Activated T-helper 1 cell treated with anti-CD3 and anti-CD28 coated beads, Interleukin-2, amount 50 U/mL, for 16 hours (primary cell): ENCODE measurements at regions not wholly inside any gene's neighbourhood (a gene's known extent, or its start where the extent isn't known, plus 50 kb on each side); places are given as distances from the start of the nearest gene placed in this dataset.
A peak's percentile ranks its signal among the peaks of the same experiment; 100 is the strongest.
"Not testable (repeated sequence)": the region's sequence is repeated elsewhere in the genome, so short reads cannot be mapped to it uniquely, and the experiment has no call there.

Source experiments
- DNase-seq, 2 donors: peaks; one replicate each; pipeline ENCODE4 v3.0.0-alpha.2; 2020; ENCODE audit warnings: low read depth in 1 of 2, low spot score in 1 of 2

DNA sequence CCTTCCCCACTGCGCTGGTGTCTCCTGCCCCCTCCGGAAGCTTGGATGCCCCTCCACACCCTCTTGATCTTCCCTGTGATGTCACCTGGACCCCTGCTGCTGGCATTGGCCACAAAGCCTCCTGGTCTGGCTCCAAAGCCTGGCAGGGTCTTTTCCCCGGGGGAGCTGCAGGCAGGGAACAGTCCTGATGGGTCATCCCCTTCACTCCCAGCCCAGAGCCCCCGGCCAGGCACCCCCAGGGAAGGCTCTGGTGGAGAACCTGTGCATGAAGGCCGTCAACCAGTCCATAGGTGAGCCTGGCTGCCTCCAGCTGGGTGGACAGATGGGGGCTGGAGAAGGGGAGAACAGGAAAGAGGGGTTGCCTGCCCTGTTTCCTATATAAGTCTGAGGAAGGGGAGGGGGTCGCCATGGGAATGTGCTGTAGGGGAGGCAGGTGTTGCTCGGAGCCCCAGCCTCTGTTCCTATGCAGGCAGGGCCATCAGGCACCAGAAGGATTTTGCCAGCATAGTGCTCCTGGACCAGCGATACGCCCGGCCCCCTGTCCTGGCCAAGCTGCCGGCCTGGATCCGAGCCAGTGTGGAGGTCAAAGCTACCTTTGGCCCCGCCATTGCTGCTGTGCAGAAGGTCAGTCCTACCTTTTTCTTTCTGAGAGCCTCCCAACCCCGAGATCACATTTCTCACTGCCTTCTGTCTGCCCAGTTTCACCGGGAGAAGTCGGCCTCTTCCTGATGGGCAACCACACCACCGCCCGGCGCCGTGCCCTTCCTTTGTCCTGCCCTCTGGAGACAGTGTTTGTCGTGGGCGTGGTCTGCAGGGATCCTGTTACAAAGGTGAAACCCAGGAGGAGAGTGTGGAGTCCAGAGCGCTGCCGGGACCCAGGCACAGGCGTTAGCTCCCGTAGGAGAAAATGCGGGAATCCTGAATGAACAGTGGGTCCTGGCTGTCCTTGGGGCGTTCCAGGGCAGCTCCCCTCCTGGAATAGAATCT, 104.5 kb upstream of the PZP start:
- DNase-seq = not testable (repeated sequence)

DNA sequence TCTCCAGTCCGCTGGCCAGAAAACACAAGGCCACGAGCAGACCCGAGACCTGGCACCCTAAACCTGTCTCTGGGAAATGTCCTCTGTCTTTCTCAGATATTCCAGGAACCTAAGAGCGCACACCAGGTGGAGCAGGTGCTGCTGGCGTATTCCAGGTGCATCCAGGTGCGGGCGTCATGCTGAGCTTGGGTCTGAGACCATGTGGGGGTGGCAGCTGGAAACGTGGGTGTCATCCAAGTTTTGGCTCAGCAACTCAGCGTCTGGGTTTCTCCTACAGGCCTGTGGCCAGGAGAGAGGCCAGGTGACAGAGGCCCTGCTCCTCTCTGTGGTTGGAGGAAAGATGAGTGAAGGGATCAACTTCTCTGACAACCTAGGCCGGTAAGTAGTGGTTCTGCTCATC, 103.3 kb upstream of the PZP start:
- DNase-seq = not testable (repeated sequence)

DNA sequence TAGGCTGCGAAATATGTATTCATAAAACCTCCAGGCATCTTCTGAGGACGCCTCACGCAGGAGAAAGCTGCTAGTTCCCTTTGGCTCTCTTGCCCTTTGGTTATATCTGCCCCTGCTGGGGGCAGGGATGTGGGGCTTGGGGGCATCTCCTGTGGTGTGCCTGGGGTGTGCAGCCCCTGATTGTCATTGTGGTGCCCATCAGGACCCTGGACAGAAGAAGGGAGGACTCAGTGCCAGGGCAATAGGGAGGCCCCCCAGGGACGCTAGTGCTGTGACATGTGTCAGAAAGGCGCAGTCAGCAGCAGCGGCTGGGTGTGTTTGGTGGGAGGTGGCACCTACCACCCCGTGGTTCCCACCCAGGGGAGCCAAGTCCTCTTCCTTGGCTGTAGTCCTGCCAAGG, 102.5 kb upstream of the PZP start:
- DNase-seq = not testable (repeated sequence)

DNA sequence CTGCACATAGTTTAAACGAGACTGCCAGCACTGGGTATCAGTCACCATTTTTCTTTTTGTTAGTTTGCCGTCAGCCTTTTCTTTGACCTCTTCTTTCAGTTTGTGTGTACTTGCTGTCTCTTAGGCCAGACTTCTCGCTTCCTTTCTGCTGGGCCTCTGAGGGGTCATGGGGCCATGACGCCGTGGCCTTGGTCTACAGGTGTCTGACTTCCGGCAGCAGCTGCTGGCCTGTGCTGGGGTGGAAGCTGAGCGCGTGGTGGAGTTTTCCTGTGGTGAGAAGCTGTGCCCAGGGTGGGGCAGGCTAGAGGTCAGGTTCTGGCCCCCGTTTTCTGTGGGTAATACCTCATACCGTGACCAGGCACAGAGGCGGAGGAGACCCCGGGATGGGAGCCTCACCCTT, 101.6 kb upstream of the PZP start:
- not testable (repeated sequence) for DNase-seq

- not testable (repeated sequence) for DNase-seq
Measured at GRCh38 chr12:9308745-9309144, 100.5 kb upstream of the PZP start.

DNA sequence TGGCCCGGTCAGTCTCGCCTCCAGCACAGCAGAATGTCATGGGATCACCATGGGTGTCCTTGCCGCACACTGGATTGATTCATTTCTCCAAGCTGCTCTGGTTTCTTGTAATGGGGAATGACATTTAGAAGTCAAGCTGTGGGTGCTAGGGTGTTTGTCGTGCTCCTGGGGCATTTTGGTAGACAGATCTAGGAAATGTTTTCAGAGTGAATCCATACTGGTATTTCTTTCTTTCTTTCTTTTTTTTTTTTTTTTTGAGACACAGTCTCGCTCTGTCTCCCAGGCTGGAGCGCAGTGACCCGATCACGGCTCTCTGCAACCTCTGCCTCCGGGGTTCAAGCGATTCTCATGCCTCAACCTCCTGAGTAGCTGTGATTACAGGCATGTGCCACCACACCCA, 100.0 kb upstream of the PZP start:
- DNase-seq = not testable (repeated sequence)

DNA sequence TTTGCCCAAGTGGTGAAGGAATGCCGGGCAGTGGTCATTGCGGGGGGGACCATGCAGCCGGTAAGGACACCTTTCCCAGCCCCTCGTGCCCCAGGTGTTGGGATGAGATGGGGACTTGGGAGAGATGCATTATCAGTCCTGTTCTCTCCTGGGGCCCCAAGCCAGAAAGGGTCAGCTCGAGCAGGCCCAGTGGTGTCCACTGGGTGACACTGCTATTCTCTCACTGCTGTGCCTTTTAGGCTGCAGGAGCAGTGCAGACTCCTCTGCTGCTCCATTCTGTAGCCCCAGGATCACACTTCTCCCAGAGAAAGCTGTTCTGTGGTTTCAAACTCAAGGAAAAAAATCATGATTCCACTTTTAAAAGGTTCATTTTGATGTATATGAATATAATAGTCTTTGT, 99.1 kb upstream of the PZP start:
- not testable (repeated sequence) for DNase-seq

GRCh38 chr12:9306004-9306403, 97.8 kb upstream of the PZP start:
- not testable (repeated sequence) for DNase-seq

- not testable (repeated sequence) for DNase-seq
Measured at GRCh38 chr12:9304540-9304939, 96.3 kb upstream of the PZP start.

GRCh38 chr12:9295872-9296271, 87.7 kb upstream of the PZP start:
- DNase-seq = not testable (repeated sequence)

- not testable (repeated sequence) for DNase-seq
Measured at GRCh38 chr12:9294072-9294620, 86.0 kb upstream of the PZP start.

DNA sequence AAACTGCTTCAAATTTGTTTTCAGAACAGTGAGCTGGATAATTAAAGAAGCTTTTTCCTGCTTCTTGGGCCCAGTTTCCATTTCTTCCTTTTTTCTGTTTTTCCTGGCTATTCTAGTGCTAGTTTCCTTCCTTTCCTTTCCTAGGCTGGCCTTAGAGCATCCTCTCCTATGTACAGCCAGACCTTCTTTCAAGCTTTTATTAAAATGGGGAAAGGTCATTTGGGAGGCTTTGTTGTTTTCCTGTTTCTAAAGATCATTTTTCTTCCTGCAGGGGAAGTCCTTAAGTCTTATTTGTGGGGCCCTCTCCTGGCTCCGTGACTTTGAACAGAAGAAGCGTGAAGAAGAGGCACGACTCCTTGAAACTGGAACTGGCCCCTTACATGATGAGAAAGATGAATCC, 85.2 kb upstream of the PZP start:
- not testable (repeated sequence) for DNase-seq

DNA sequence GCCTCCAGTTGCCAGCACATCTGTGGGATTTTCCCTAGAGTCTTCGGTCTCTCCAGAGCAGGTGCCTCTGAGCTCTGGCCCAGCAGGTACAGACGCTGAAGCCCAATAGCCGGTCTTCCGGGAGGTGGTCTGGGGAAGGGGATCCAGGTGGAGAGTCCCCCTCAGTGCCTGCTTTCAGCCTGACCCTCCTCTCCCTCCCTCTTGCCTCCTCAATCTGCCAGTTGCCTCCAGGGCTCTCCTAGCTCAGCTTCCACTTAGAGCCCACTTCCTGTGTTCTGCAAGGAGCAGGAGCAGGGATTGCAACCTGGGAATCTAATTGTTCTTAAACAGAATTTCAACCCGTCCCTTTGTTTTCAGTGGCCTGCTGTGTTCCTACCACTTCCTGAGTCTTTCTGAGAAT, 81.8 kb upstream of the PZP start:
- DNase-seq = not testable (repeated sequence)

DNA sequence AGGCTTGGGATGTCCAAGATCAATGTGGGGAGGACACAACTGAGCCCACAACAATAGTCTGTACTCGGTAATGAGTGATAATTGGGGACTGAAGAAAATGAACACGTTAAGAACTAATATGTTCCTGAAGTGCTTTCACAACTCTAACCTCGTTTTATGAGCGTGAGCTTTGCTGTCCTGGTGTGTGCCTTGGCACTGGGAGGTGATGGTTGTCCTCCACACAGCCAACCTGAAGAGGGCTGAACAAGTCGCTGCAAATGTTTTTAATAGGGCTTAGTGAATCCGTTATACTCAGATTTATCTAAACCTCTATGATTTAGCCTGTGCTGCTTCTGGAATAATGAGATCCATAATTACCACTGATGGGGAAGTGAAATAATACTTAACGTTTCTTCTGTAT, 76.5 kb upstream of the PZP start:
- not testable (repeated sequence) for DNase-seq

DNA sequence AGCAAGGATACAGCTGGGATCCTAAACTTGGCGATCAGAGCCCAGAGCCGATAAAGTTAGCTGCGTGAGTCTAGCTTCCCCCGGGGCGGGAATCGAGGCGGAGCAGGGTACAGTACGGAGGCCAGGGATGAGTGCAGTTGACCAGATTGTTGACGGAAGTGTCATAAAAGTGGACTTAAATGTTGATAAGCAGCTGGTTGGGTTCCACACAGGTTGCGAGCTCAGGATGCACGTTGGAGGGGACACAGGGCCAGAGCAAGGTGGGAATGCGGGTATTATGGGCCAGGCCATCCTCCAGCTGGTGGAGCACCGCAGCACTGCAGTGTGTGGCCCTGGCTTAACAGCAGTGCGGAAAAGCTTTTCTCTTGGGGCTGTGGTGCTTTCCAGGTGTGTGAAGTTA, 76.0 kb upstream of the PZP start:
- DNase-seq = not testable (repeated sequence)

DNA sequence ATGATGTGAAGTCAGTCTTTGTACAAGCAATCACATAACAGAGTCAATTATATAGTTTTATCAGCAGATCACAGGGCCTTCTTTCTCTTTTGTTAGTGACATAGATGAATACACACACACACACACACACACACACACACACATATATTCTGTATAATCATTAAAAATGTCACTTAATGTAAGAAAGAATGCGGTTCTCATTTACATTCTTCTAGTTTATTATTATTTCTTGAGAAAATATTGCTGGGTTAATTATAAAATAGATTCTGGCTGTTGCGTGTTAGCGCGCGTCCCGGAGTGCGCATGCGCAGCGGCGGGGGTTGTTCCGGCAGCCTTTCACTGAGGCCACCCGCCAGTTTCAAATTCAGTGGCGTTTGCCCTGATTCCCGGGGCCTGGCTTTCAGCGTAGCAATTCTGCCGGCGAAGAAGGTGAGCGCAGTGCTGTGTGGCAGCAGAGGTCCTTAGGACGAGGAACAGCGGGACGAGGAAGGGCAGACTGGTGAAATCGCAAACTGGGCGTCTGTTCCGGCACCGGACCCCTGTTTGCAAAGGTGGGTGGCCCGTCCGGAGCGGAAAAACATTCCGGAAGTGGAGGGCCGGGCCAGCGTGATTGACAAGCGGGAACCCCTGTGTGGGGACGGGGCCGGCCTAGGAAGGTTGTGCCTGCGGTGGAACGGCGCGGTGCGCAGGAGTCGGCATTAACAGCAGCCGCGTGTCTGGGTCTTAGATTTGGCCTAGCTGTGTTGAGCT, 75.3 kb upstream of the PZP start:
- peak; percentile 61 to 77 for DNase-seq

GRCh38 chr12:9276990-9277389, 68.8 kb upstream of the PZP start:
- no peak for DNase-seq

GRCh38 chr12:9273276-9273675, 65.1 kb upstream of the PZP start:
- no peak for DNase-seq

- DNase-seq = no peak
Measured at GRCh38 chr12:9271875-9272274, 63.7 kb upstream of the PZP start.

- no peak for DNase-seq
Measured at GRCh38 chr12:9264546-9264945, 56.4 kb upstream of the PZP start.

DNA sequence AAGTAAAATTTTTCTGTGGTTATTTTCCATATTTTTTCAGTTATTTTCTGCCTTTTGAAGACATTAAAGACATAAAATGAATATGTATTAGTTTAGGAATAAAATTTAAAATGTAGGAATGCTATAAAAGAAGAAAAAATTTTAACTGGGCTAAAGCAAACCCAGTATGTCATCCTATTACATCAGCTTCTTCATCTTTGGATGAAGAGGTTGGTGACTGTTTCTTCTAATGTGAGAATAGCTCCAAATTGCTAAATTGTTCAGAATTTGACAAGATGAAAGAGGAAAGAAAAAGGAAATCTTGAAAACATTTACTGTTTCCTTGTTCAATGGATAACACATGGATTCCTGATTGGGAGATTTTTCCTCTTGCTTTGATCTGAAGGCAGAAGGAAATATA, 52.7 kb upstream of the PZP start:
- no peak for DNase-seq

GRCh38 chr12:9258676-9259075, 50.5 kb upstream of the PZP start:
- no peak for DNase-seq
